ENCODE measurements at regions not wholly inside any gene's neighbourhood (a gene's known extent, or its start where the extent isn't known, plus 50 kb on each side); places are given as distances from the start of the nearest gene placed in this dataset.

DNA sequence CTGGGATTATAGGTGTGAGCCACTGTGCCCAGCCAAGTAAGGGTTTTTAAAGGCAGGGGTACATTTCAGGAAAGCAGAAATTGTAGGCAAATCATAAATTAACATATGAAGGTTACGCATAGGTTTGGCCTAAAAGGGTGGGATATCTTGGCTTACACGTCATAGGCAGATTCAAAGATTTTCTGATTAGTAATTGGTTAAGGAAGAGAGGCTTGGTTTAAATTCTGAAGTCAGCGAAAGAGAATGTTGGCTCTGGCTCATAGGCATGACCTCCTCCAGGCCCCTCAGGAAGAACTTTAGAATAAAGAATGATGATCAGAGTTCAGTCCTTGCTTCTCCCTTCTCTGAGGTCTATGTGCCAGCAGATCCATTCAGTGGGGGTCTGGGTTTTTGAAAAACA is 124.8 kb upstream of the RBBP6 start:
- TF ChIP-seq POLR2A (IDR thresholded peaks at IDR 0.05; ENCODE audit: extremely low read depth, insufficient read length), result no peak
- TF ChIP-seq, protein P1, sequence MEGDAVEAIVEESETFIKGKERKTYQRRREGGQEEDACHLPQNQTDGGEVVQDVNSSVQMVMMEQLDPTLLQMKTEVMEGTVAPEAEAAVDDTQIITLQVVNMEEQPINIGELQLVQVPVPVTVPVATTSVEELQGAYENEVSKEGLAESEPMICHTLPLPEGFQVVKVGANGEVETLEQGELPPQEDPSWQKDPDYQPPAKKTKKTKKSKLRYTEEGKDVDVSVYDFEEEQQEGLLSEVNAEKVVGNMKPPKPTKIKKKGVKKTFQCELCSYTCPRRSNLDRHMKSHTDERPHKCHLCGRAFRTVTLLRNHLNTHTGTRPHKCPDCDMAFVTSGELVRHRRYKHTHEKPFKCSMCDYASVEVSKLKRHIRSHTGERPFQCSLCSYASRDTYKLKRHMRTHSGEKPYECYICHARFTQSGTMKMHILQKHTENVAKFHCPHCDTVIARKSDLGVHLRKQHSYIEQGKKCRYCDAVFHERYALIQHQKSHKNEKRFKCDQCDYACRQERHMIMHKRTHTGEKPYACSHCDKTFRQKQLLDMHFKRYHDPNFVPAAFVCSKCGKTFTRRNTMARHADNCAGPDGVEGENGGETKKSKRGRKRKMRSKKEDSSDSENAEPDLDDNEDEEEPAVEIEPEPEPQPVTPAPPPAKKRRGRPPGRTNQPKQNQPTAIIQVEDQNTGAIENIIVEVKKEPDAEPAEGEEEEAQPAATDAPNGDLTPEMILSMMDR (IDR thresholded peaks at IDR 0.05; ENCODE audit: low read depth, low read length), result no peak
- TF ChIP-seq, protein P2, sequence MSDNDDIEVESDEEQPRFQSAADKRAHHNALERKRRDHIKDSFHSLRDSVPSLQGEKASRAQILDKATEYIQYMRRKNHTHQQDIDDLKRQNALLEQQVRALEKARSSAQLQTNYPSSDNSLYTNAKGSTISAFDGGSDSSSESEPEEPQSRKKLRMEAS (IDR thresholded peaks at IDR 0.05; ENCODE audit: low read depth, low read length), result no peak

Measured in NB4 (cell line).